SK-N-SH (cell line): ENCODE measurements at regions not wholly inside any gene's neighbourhood (a gene's known extent, or its start where the extent isn't known, plus 50 kb on each side); places are given as distances from the start of the nearest gene placed in this dataset.

Experiments used
- CTCF ChIA-PET: fragments of 300-600, 350-600 bp; formaldehyde crosslinking; extraction: SDS; loops from one replicate; lab custom pipeline; 2021; lab: Yijun Ruan, JAX
- POLR2A ChIA-PET: fragments of 350-600 bp; sonication (Branson Sonifier 250); formaldehyde crosslinking; extraction: SDS; loops from one replicate; lab custom pipeline; 2020; ENCODE audit warnings: antibody characterized with exemption, inconsistent platforms; lab: Yijun Ruan, JAX
- DNase-seq: peaks from one replicate; pipeline ENCODE4 v3.0.0; 2012
- H2AFZ ChIP-seq: fragments of 200-600 bp; sonication (generic); 2 replicates; pipeline ENCODE4 v1.8.1; 2016; ENCODE audit warnings: antibody characterized with exemption, mild to moderate bottlenecking, low read depth
- H3F3A ChIP-seq: fragments of 200-600 bp; sonication (generic); replicated peaks from 2 replicates; pipeline ENCODE3; 2016; ENCODE audit warnings: antibody characterized with exemption, mild to moderate bottlenecking; ENCODE audit not compliant: insufficient read depth
- H3K27ac ChIP-seq, 2 experiments: fragments of 200-500 bp in 1 of 2; fragments of 200-600 bp in 1 of 2; sonication (Bioruptor generic) in 1 of 2; sonication (generic), shearing (Covaris generic) in 1 of 2; 2 replicates each; pipeline versions ENCODE4 v1.5.1 to v1.6.1; 2014 to 2016; ENCODE audit warnings: low read depth in 2 of 2, inconsistent platforms in 1 of 2, low read length in 1 of 2, mild to moderate bottlenecking in 1 of 2, mixed read lengths in 1 of 2
- H3K27me3 ChIP-seq: fragments of 200-600 bp; sonication (generic), shearing (Covaris generic); 2 replicates; pipeline ENCODE4 v1.6.1; 2016; ENCODE audit warnings: mixed run types; ENCODE audit not compliant: insufficient read depth
- H3K36me3 ChIP-seq, 2 experiments: fragments of 200-500 bp in 1 of 2; fragments of 200-600 bp in 1 of 2; sonication (Bioruptor generic) in 1 of 2; sonication (generic) in 1 of 2; replicated peaks in 1 of 2; 2 replicates each; pipeline versions ENCODE3 to v1.5.1; 2014 to 2016; ENCODE audit warnings: low read length in 1 of 2, mild to moderate bottlenecking in 1 of 2; ENCODE audit not compliant: insufficient read depth in 2 of 2, control insufficient read depth in 1 of 2
- H3K4me1 ChIP-seq, 2 experiments: fragments of 200-500 bp in 1 of 2; fragments of 200-600 bp in 1 of 2; sonication (Bioruptor generic) in 1 of 2; sonication (generic), shearing (Covaris generic) in 1 of 2; 2 replicates each; pipeline versions ENCODE4 v1.5.1 to v1.6.1; 2014 to 2016; ENCODE audit warnings: low read depth in 1 of 2, low read length in 1 of 2, mixed run types in 1 of 2; ENCODE audit not compliant: insufficient read depth in 2 of 2, control insufficient read depth in 1 of 2
- H3K4me2 ChIP-seq: fragments of 200-600 bp; sonication (generic), shearing (Covaris generic); 2 replicates; pipeline ENCODE4 v1.6.1; 2017; ENCODE audit warnings: mixed run types
- H3K4me3 ChIP-seq, 2 experiments: fragments of 200-500 bp in 1 of 2; fragments of 200-600 bp in 1 of 2; sonication (Bioruptor generic) in 1 of 2; sonication (generic), shearing (Covaris generic) in 1 of 2; 2 replicates each; pipeline versions ENCODE4 v1.5.1 to v1.8.1; 2014 to 2016; ENCODE audit warnings: low read depth in 2 of 2, inconsistent platforms in 1 of 2, low read length in 1 of 2, mild to moderate bottlenecking in 1 of 2, mixed read lengths in 1 of 2, moderate library complexity in 1 of 2
- H3K79me2 ChIP-seq: fragments of 200-600 bp; sonication (generic); 2 replicates; pipeline ENCODE4 v1.8.1; 2017; ENCODE audit warnings: mild to moderate bottlenecking; ENCODE audit not compliant: insufficient read depth
- H3K9ac ChIP-seq: fragments of 200-600 bp; sonication (generic); 2 replicates; pipeline ENCODE4 v1.6.1; 2017; ENCODE audit warnings: mixed run types
- H3K9me2 ChIP-seq: fragments of 200-600 bp; sonication (generic); 2 replicates; pipeline ENCODE4 v1.6.1; 2017; ENCODE audit warnings: mixed run types
- H3K9me3 ChIP-seq: fragments of 200-600 bp; sonication (generic); 2 replicates; pipeline ENCODE4 v1.6.1; 2017; ENCODE audit warnings: mixed run types, mild to moderate bottlenecking, moderate library complexity
- H4K20me1 ChIP-seq: fragments of 200-600 bp; sonication (generic); 2 replicates; pipeline ENCODE4 v1.6.1; 2017; ENCODE audit warnings: mild to moderate bottlenecking, mixed run types; ENCODE audit not compliant: insufficient read depth
- ELF1 ChIP-seq: IDR thresholded peaks from 2 replicates; pipeline ENCODE4 v1.4.0; 2012
- EP300 ChIP-seq, 2 experiments: IDR thresholded peaks; 2 replicates each; pipeline versions ENCODE4 v1.4.0 to v1.6.1; 2012; ENCODE audit warnings: borderline replicate concordance in 1 of 2, low read depth in 1 of 2, low read length in 1 of 2
- EZH2phosphoT487 ChIP-seq: fragments of 200-600 bp; sonication (generic); IDR thresholded peaks from 2 replicates; pipeline ENCODE4 v1.6.1; 2017; ENCODE audit warnings: low read depth, mixed run types, mild to moderate bottlenecking, antibody characterized with exemption, moderate library complexity, borderline replicate concordance
- FOXJ3 ChIP-seq: sonication (generic); formaldehyde crosslinking; IDR thresholded peaks from 2 replicates; pipeline ENCODE4 v1.5.1; 2020; ENCODE audit warnings: mild to moderate bottlenecking, missing genetic modification reagents
- JUND ChIP-seq: IDR thresholded peaks from 2 replicates; pipeline ENCODE4 v1.4.0; 2012
- MXI1 ChIP-seq: IDR thresholded peaks from 2 replicates; pipeline ENCODE4 v1.6.1; 2012; ENCODE audit warnings: mild to moderate bottlenecking, low read depth, low read length, improper control_type of control experiment
- PBX3 ChIP-seq: IDR thresholded peaks from 2 replicates; pipeline ENCODE4; 2012
- POLR2AphosphoS5 ChIP-seq: IDR thresholded peaks from 2 replicates; pipeline ENCODE4 v1.6.1; 2012; ENCODE audit warnings: low read depth, low read length
- RCOR1 ChIP-seq: fragments of 150-350 bp; IDR thresholded peaks from 2 replicates; pipeline ENCODE4 v1.6.1; 2017; ENCODE audit warnings: antibody characterized with exemption, low read length
- REST ChIP-seq: IDR thresholded peaks from 2 replicates; pipeline ENCODE4 v1.6.1; 2012; ENCODE audit warnings: mild to moderate bottlenecking, low read depth, low read length, moderate library complexity
- RXRA ChIP-seq: IDR thresholded peaks from 2 replicates; pipeline ENCODE4 v1.4.0; 2012; ENCODE audit warnings: low read depth, mild to moderate bottlenecking, borderline replicate concordance
- SIN3A ChIP-seq: IDR thresholded peaks from 2 replicates; pipeline ENCODE4 v1.6.1; 2012; ENCODE audit warnings: low read depth, mild to moderate bottlenecking, low read length, moderate library complexity, borderline replicate concordance
- SMC3 ChIP-seq: IDR thresholded peaks from 2 replicates; pipeline ENCODE4 v1.6.1; 2012; ENCODE audit warnings: low read depth, low read length, improper control_type of control experiment
- TAF1 ChIP-seq: IDR thresholded peaks from 2 replicates; pipeline ENCODE4 v1.6.1; 2012; ENCODE audit warnings: low read depth, mild to moderate bottlenecking, low read length, moderate library complexity, borderline replicate concordance
- TCF12 ChIP-seq: IDR thresholded peaks from 2 replicates; pipeline ENCODE4 v1.4.0; 2012
- USF2 ChIP-seq: fragments of 150-350 bp; IDR thresholded peaks from 2 replicates; pipeline ENCODE4 v1.6.1; 2017; ENCODE audit warnings: antibody characterized with exemption, low read length, low read depth, borderline replicate concordance
- YY1 ChIP-seq: IDR thresholded peaks from 2 replicates; pipeline ENCODE4 v1.4.0; 2012; ENCODE audit warnings: low read depth, mild to moderate bottlenecking
- WGBS: methylation state at CpG from one replicate; pipeline ENCODE4 v1.1.6; 2017; ENCODE audit warnings: low lambda C conversion rate; 5-methylcytosine and 5-hydroxymethylcytosine counted together
- TF ChIP-seq, protein P1 (sequence below): fragments of 150-350 bp; IDR thresholded peaks from 2 replicates; pipeline ENCODE4 v1.6.1; 2016; ENCODE audit warnings: mild to moderate bottlenecking, low read depth, low read length
- TF ChIP-seq, protein P2 (sequence below): fragments of 200-600 bp; sonication (generic); IDR thresholded peaks from 2 replicates; pipeline ENCODE4 v1.6.1; 2017; ENCODE audit warnings: antibody characterized with exemption, mild to moderate bottlenecking, moderate library complexity

GRCh38 chr9:118336250-118336942 is 632.2 kb downstream of the TLR4 start:
- no peak overlapping the region for H3K9ac ChIP-seq
- H3K4me3 ChIP-seq: no peak overlapping the region
- H3K27ac ChIP-seq: no peak overlapping the region
- no peaks in the 10 kb centered on the region for H3F3A ChIP-seq
- 52% methylated on average over 5 of the region's 5 CpGs for WGBS
- DNase-seq: no peak
- POLR2A ChIA-PET: no interaction called here
- TF ChIP-seq EZH2phosphoT487 (no peak), JUND (no peak), FOXJ3 (CRISPR knock-in tag) (no peak), YY1 (no peak), TAF1 (no peak), PBX3 (no peak), MXI1 (no peak), RCOR1 (no peak), SIN3A (no peak), ELF1 (no peak), POLR2AphosphoS5 (no peak), RXRA (no peak), EP300 (IDR thresholded peaks at IDR 0.05; ENCODE audit: borderline replicate concordance in 1 of 2, low read depth in 1 of 2, low read length in 1 of 2) (no peak), SMC3 (no peak), TCF12 (no peak), USF2 (no peak), REST (no peak)
- TF ChIP-seq, protein P1, sequence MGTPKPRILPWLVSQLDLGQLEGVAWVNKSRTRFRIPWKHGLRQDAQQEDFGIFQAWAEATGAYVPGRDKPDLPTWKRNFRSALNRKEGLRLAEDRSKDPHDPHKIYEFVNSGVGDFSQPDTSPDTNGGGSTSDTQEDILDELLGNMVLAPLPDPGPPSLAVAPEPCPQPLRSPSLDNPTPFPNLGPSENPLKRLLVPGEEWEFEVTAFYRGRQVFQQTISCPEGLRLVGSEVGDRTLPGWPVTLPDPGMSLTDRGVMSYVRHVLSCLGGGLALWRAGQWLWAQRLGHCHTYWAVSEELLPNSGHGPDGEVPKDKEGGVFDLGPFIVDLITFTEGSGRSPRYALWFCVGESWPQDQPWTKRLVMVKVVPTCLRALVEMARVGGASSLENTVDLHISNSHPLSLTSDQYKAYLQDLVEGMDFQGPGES: no peak
- TF ChIP-seq, protein P2, sequence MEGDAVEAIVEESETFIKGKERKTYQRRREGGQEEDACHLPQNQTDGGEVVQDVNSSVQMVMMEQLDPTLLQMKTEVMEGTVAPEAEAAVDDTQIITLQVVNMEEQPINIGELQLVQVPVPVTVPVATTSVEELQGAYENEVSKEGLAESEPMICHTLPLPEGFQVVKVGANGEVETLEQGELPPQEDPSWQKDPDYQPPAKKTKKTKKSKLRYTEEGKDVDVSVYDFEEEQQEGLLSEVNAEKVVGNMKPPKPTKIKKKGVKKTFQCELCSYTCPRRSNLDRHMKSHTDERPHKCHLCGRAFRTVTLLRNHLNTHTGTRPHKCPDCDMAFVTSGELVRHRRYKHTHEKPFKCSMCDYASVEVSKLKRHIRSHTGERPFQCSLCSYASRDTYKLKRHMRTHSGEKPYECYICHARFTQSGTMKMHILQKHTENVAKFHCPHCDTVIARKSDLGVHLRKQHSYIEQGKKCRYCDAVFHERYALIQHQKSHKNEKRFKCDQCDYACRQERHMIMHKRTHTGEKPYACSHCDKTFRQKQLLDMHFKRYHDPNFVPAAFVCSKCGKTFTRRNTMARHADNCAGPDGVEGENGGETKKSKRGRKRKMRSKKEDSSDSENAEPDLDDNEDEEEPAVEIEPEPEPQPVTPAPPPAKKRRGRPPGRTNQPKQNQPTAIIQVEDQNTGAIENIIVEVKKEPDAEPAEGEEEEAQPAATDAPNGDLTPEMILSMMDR: no peak
- 0 out of 2 replicates have a peak, but pooled peaks cover 2% of the 10 kb centered on the region for H3K9me2 ChIP-seq
- no peaks in the 10 kb centered on the region for H3K4me1 ChIP-seq
- CTCF ChIA-PET: no interaction called here
- H2AFZ ChIP-seq: no peak overlapping the region
- no peak overlapping the region for H3K4me2 ChIP-seq
- no peaks in the 10 kb centered on the region for H3K9me3 ChIP-seq
- no peaks in the 10 kb centered on the region for H4K20me1 ChIP-seq
- H3K36me3 ChIP-seq: no peaks in the 10 kb centered on the region
- H3K27me3 ChIP-seq: no peaks in the 10 kb centered on the region
- H3K79me2 ChIP-seq: no peaks in the 10 kb centered on the region
